Trophoblast cell (in vitro differentiated cells and primary cell): ENCODE measurements at regions not wholly inside any gene's neighbourhood (a gene's known extent, or its start where the extent isn't known, plus 50 kb on each side); places are given as distances from the start of the nearest gene placed in this dataset.

Experiments
- DNase-seq, 2 donors: peaks; one replicate each; pipeline ENCODE4 v3.0.0-alpha.2; 2016
- H2AFZ ChIP-seq: 2 replicates; pipeline ENCODE4 v1.6.1; 2013; ENCODE audit warnings: low read length, moderate library complexity, mild to moderate bottlenecking; ENCODE audit not compliant: insufficient read depth, poor library complexity
- H2AK5ac ChIP-seq: 2 replicates; pipeline ENCODE4 v1.6.1; 2013; ENCODE audit warnings: mild to moderate bottlenecking, low read length
- H2BK120ac ChIP-seq: 2 replicates; pipeline ENCODE4 v1.6.1; 2013; ENCODE audit warnings: low read length, mild to moderate bottlenecking, moderate library complexity; ENCODE audit not compliant: insufficient read depth, poor library complexity
- H2BK12ac ChIP-seq: 2 replicates; pipeline ENCODE4 v1.6.1; 2013; ENCODE audit warnings: mild to moderate bottlenecking, low read length, moderate library complexity
- H2BK5ac ChIP-seq: 2 replicates; pipeline ENCODE4 v1.6.1; 2013; ENCODE audit warnings: low read length, low read depth, moderate library complexity, mild to moderate bottlenecking; ENCODE audit not compliant: poor library complexity
- H3K14ac ChIP-seq: 2 replicates; pipeline ENCODE4 v1.6.1; 2013; ENCODE audit warnings: mild to moderate bottlenecking, low read length
- H3K18ac ChIP-seq: 2 replicates; pipeline ENCODE4 v1.6.1; 2013; ENCODE audit warnings: mild to moderate bottlenecking, low read length
- H3K23ac ChIP-seq: 2 replicates; pipeline ENCODE4 v1.6.1; 2013; ENCODE audit warnings: low read length
- H3K27ac ChIP-seq: 2 replicates; pipeline ENCODE4 v1.5.1; 2013; ENCODE audit warnings: low read depth, mild to moderate bottlenecking, inconsistent platforms, low read length, moderate library complexity
- H3K27me3 ChIP-seq: 2 replicates; pipeline ENCODE4 v1.6.1; 2013; ENCODE audit warnings: inconsistent platforms, mild to moderate bottlenecking, low read length, moderate library complexity; ENCODE audit not compliant: insufficient read depth
- H3K36me3 ChIP-seq, 2 experiments: 1 replicate in 1 of 2; 2 replicates in 1 of 2; pipeline ENCODE4 v1.6.1; 2013; ENCODE audit warnings: low read length in 2 of 2, mild to moderate bottlenecking in 2 of 2, moderate library complexity in 1 of 2; ENCODE audit not compliant: insufficient read depth in 2 of 2, control insufficient read depth in 1 of 2
- H3K4ac ChIP-seq: 2 replicates; pipeline ENCODE4 v1.6.1; 2013; ENCODE audit warnings: low read depth, mild to moderate bottlenecking, low read length, moderate library complexity
- H3K4me1 ChIP-seq, 2 experiments: 1 replicate in 1 of 2; 2 replicates in 1 of 2; pipeline ENCODE4 v1.6.1; 2013; ENCODE audit warnings: low read length in 2 of 2, mild to moderate bottlenecking in 2 of 2, moderate library complexity in 1 of 2; ENCODE audit not compliant: insufficient read depth in 2 of 2, control insufficient read depth in 1 of 2
- H3K4me2 ChIP-seq: 2 replicates; pipeline ENCODE4 v1.6.1; 2013; ENCODE audit warnings: inconsistent platforms, mild to moderate bottlenecking, low read length, moderate library complexity
- H3K4me3 ChIP-seq: 2 replicates; pipeline ENCODE4 v1.5.1; 2013; ENCODE audit warnings: mild to moderate bottlenecking, low read depth, low read length, inconsistent platforms
- H3K79me1 ChIP-seq: one replicate; pipeline ENCODE4 v1.6.1; 2013; ENCODE audit warnings: low read length
- H3K79me2 ChIP-seq: 2 replicates; pipeline ENCODE4 v1.6.1; 2013; ENCODE audit warnings: low read length, mild to moderate bottlenecking; ENCODE audit not compliant: control insufficient read depth, insufficient read depth, poor library complexity
- H3K9ac ChIP-seq: 2 replicates; pipeline ENCODE4 v1.6.1; 2013; ENCODE audit warnings: mild to moderate bottlenecking, low read length
- H3K9me3 ChIP-seq: 2 replicates; pipeline ENCODE4 v1.6.1; 2013; ENCODE audit warnings: low read depth, mild to moderate bottlenecking, control low read depth, inconsistent platforms, low read length; ENCODE audit not compliant: insufficient read depth
- H4K12ac ChIP-seq: 2 replicates; pipeline ENCODE4 v1.6.1; 2013; ENCODE audit warnings: low read depth, mild to moderate bottlenecking, low read length, moderate library complexity
- H4K8ac ChIP-seq: 2 replicates; pipeline ENCODE4 v1.6.1; 2013; ENCODE audit warnings: low read depth, mild to moderate bottlenecking, low read length, moderate library complexity
- H4K91ac ChIP-seq: one replicate; pipeline ENCODE4 v1.6.1; 2013; ENCODE audit warnings: low read depth, mild to moderate bottlenecking, low read length, moderate library complexity
- WGBS: extraction: QIAGEN DNeasy Blood & Tissue Kit; methylation state at CpG from one replicate; pipeline ENCODE4 v1.1.7; 2013; ENCODE audit warnings: missing lambda C conversion rate; ENCODE audit not compliant: insufficient read length, insufficient coverage; ENCODE audit errors: extremely low coverage; 5-methylcytosine and 5-hydroxymethylcytosine counted together

GRCh38 chr2:225309516-225309915 is 90.0 kb upstream of the NYAP2 start:
- Histone ChIP-seq H3K79me1 (no peaks in the 10 kb centered on the region), H3K9me3 (no peaks in the 10 kb centered on the region), H3K4ac (no peak overlapping the region), H3K18ac (no peak overlapping the region), H3K4me3 (no peak overlapping the region), H3K9ac (no peak overlapping the region), H4K8ac (no peak overlapping the region), H2BK5ac (no peak overlapping the region), H3K14ac (no peak overlapping the region), H2BK120ac (no peak overlapping the region), H4K12ac (no peak overlapping the region), H4K91ac (no peak overlapping the region), H3K4me1 (no peaks in the 10 kb centered on the region), H3K23ac (no peak overlapping the region), H3K36me3 (no peaks in the 10 kb centered on the region), H2BK12ac (no peak overlapping the region), H3K27ac (no peak overlapping the region), H2AK5ac (no peak overlapping the region), H3K79me2 (no peaks in the 10 kb centered on the region), H3K27me3 (no peaks in the 10 kb centered on the region), H3K4me2 (no peak overlapping the region), H2AFZ (no peak overlapping the region)
- no peak for DNase-seq

GRCh38 chr2:225296951-225297350 is 102.6 kb upstream of the NYAP2 start:
- Histone ChIP-seq H2BK120ac (no peak overlapping the region), H2BK5ac (no peak overlapping the region), H3K79me2 (no peaks in the 10 kb centered on the region), H3K4me2 (no peak overlapping the region), H3K27ac (no peak overlapping the region), H4K91ac (no peak overlapping the region), H4K8ac (no peak overlapping the region), H3K4me3 (no peak overlapping the region), H3K36me3 (no peaks in the 10 kb centered on the region), H3K9ac (no peak overlapping the region), H3K4me1 (no peaks in the 10 kb centered on the region), H3K9me3 (peaks cover 2% of the 10 kb centered on the region), H3K27me3 (no peaks in the 10 kb centered on the region), H3K14ac (no peak overlapping the region), H2BK12ac (no peak overlapping the region), H3K79me1 (peaks cover under 1% of the 10 kb centered on the region), H3K18ac (no peak overlapping the region), H2AK5ac (no peak overlapping the region), H3K4ac (no peak overlapping the region), H2AFZ (no peak overlapping the region), H3K23ac (no peak overlapping the region), H4K12ac (no peak overlapping the region)
- no CpG with 5 or more reads among the region's 2 CpGs for WGBS
- DNase-seq: no peak

GRCh38 chr2:225295102-225295501 is 104.4 kb upstream of the NYAP2 start:
- H3K27me3 ChIP-seq: no peaks in the 10 kb centered on the region
- no peak overlapping the region for H3K9ac ChIP-seq
- no CpG with 5 or more reads among the region's 3 CpGs for WGBS
- no peak overlapping the region for H2BK5ac ChIP-seq
- H3K79me2 ChIP-seq: no peaks in the 10 kb centered on the region
- H3K4ac ChIP-seq: no peak overlapping the region
- no peak overlapping the region for H4K12ac ChIP-seq
- H2BK12ac ChIP-seq: no peak overlapping the region
- no peak overlapping the region for H3K14ac ChIP-seq
- no peaks in the 10 kb centered on the region for H3K36me3 ChIP-seq
- H3K27ac ChIP-seq: no peak overlapping the region
- H3K4me1 ChIP-seq: no peaks in the 10 kb centered on the region
- H2AK5ac ChIP-seq: no peak overlapping the region
- no peak overlapping the region for H3K4me2 ChIP-seq
- H4K8ac ChIP-seq: no peak overlapping the region
- H3K79me1 ChIP-seq: peaks cover 2% of the 10 kb centered on the region
- H3K4me3 ChIP-seq: no peak overlapping the region
- H3K23ac ChIP-seq: no peak overlapping the region
- H3K9me3 ChIP-seq: no peaks in the 10 kb centered on the region
- H2AFZ ChIP-seq: no peak overlapping the region
- DNase-seq: no peak
- H4K91ac ChIP-seq: no peak overlapping the region
- no peak overlapping the region for H3K18ac ChIP-seq
- no peak overlapping the region for H2BK120ac ChIP-seq

- no peak overlapping the region for H4K12ac ChIP-seq
- H3K36me3 ChIP-seq: no peaks in the 10 kb centered on the region
- DNase-seq: no peak
- no peak overlapping the region for H3K4ac ChIP-seq
- H3K4me2 ChIP-seq: no peak overlapping the region
- H3K18ac ChIP-seq: no peak overlapping the region
- H2AK5ac ChIP-seq: no peak overlapping the region
- no peak overlapping the region for H2BK5ac ChIP-seq
- H3K9me3 ChIP-seq: no peaks in the 10 kb centered on the region
- peaks cover 2% of the 10 kb centered on the region for H3K79me1 ChIP-seq
- no peak overlapping the region for H4K91ac ChIP-seq
- no peak overlapping the region for H3K14ac ChIP-seq
- no peak overlapping the region for H3K9ac ChIP-seq
- H3K27ac ChIP-seq: no peak overlapping the region
- no CpG with 5 or more reads among the region's 7 CpGs for WGBS
- H2BK120ac ChIP-seq: no peak overlapping the region
- H3K79me2 ChIP-seq: no peaks in the 10 kb centered on the region
- no peak overlapping the region for H2BK12ac ChIP-seq
- no peak overlapping the region for H2AFZ ChIP-seq
- H4K8ac ChIP-seq: no peak overlapping the region
- H3K4me3 ChIP-seq: no peak overlapping the region
- no peak overlapping the region for H3K23ac ChIP-seq
- no peaks in the 10 kb centered on the region for H3K27me3 ChIP-seq
- H3K4me1 ChIP-seq: peaks cover 0 to under 1% of the 10 kb centered on the region in 2 experiments
These were observed 105.9 kb upstream of the NYAP2 start for GRCh38 chr2:225293638-225294037.
